Esophagus (tissue), 2 donors: ENCODE measurements at regions not wholly inside any gene's neighbourhood (a gene's known extent, or its start where the extent isn't known, plus 50 kb on each side); places are given as distances from the start of the nearest gene placed in this dataset.

Source experiments
- H3K27ac ChIP-seq, 2 donors: one replicate each; pipeline ENCODE4 v1.5.1; 2013; ENCODE audit warnings: low read depth in 2 of 2, mild to moderate bottlenecking in 2 of 2, inconsistent platforms in 1 of 2, low read length in 1 of 2, moderate library complexity in 1 of 2
- H3K27me3 ChIP-seq, 2 donors: one replicate each; pipeline ENCODE4 v1.6.1; 2013; ENCODE audit warnings: low read length in 2 of 2, control low read depth in 1 of 2, mild to moderate bottlenecking in 1 of 2; ENCODE audit not compliant: insufficient read depth in 2 of 2, control insufficient read depth in 1 of 2
- H3K36me3 ChIP-seq, 2 donors: one replicate each; pipeline ENCODE4 v1.6.1; 2013; ENCODE audit warnings: low read length in 1 of 2; ENCODE audit not compliant: control insufficient read depth in 2 of 2, insufficient read depth in 2 of 2
- H3K4me1 ChIP-seq, 2 donors: one replicate each; pipeline ENCODE4 v1.6.1; 2013; ENCODE audit warnings: low read length in 1 of 2; ENCODE audit not compliant: control insufficient read depth in 2 of 2, insufficient read depth in 2 of 2
- H3K4me3 ChIP-seq, 2 donors: one replicate each; pipeline ENCODE4 v1.5.1; 2013; ENCODE audit warnings: low read length in 2 of 2, mild to moderate bottlenecking in 2 of 2, low read depth in 1 of 2, moderate library complexity in 1 of 2
- H3K9me3 ChIP-seq, 2 donors: one replicate each; pipeline ENCODE4 v1.6.1; 2013; ENCODE audit warnings: mild to moderate bottlenecking in 2 of 2, low read depth in 1 of 2, low read length in 1 of 2, moderate library complexity in 1 of 2; ENCODE audit not compliant: control insufficient read depth in 2 of 2, insufficient read depth in 1 of 2
- WGBS, 2 donors: extraction: QIAGEN DNeasy Blood & Tissue Kit; methylation state at CpG; one replicate each; pipeline ENCODE4 v1.1.7; 2013; 5-methylcytosine and 5-hydroxymethylcytosine counted together
- donor health status: healthy with polysubstance abuse.
- donor health status: Bipolar disorder and iron deficiency.

GRCh38 chr17:77572851-77573250, 385.7 kb upstream of the TNRC6C start:
- no peaks in the 10 kb centered on the region for H3K4me1 ChIP-seq
- H3K36me3 ChIP-seq = no peaks in the 10 kb centered on the region
- H3K27ac ChIP-seq = no peak overlapping the region
- no peaks in the 10 kb centered on the region for H3K9me3 ChIP-seq
- peaks cover 0 to 6% of the 10 kb centered on the region in 2 donors for H3K27me3 ChIP-seq
- 72 to 83% methylated on average over 5 of the region's 5 CpGs for WGBS, 2 donors
- H3K4me3 ChIP-seq = no peak overlapping the region

GRCh38 chr17:77577491-77577890, 381.0 kb upstream of the TNRC6C start:
- peaks cover 0 to 3% of the 10 kb centered on the region in 2 donors for H3K27me3 ChIP-seq
- H3K27ac ChIP-seq = no peak overlapping the region
- H3K36me3 ChIP-seq = no peaks in the 10 kb centered on the region
- 84 to 90% methylated on average over 7 of the region's 7 CpGs for WGBS, 2 donors
- no peaks in the 10 kb centered on the region for H3K4me1 ChIP-seq
- H3K4me3 ChIP-seq = no peak overlapping the region
- peaks cover 0 to 4% of the 10 kb centered on the region in 2 donors for H3K9me3 ChIP-seq

GRCh38 chr17:77579131-77579530, 379.4 kb upstream of the TNRC6C start:
- H3K27ac ChIP-seq = no peak overlapping the region
- WGBS, 2 donors = 92 to 96% methylated on average over 9 of the region's 9 CpGs
- peaks cover 0 to 4% of the 10 kb centered on the region in 2 donors for H3K9me3 ChIP-seq
- H3K4me3 ChIP-seq = no peak overlapping the region
- no peaks in the 10 kb centered on the region for H3K36me3 ChIP-seq
- peaks cover 0 to 3% of the 10 kb centered on the region in 2 donors for H3K27me3 ChIP-seq
- no peaks in the 10 kb centered on the region for H3K4me1 ChIP-seq

GRCh38 chr17:77579682-77580081, 378.8 kb upstream of the TNRC6C start:
- WGBS, 2 donors = 51 to 63% methylated on average over 6 of the region's 6 CpGs
- Histone ChIP-seq H3K4me3 (no peak overlapping the region), H3K9me3 (peaks cover 0 to 4% of the 10 kb centered on the region in 2 donors), H3K4me1 (no peaks in the 10 kb centered on the region), H3K36me3 (no peaks in the 10 kb centered on the region), H3K27me3 (peaks cover 0 to 3% of the 10 kb centered on the region in 2 donors), H3K27ac (no peak overlapping the region)

- Histone ChIP-seq H3K4me3 (no peak overlapping the region), H3K36me3 (no peaks in the 10 kb centered on the region), H3K4me1 (no peaks in the 10 kb centered on the region), H3K9me3 (peaks cover 0 to 4% of the 10 kb centered on the region in 2 donors), H3K27me3 (peaks cover 0 to 3% of the 10 kb centered on the region in 2 donors), H3K27ac (no peak overlapping the region)
- WGBS, 2 donors = 68 to 70% methylated on average over 8 of the region's 8 CpGs
Measured at GRCh38 chr17:77580531-77581270, 377.8 kb upstream of the TNRC6C start.

GRCh38 chr17:77581480-77581879, 377.0 kb upstream of the TNRC6C start:
- Histone ChIP-seq H3K36me3 (no peaks in the 10 kb centered on the region), H3K4me1 (no peaks in the 10 kb centered on the region), H3K4me3 (no peak overlapping the region), H3K27me3 (peaks cover 0 to 3% of the 10 kb centered on the region in 2 donors), H3K27ac (no peak overlapping the region), H3K9me3 (peaks cover 0 to 4% of the 10 kb centered on the region in 2 donors)
- 36 to 48% methylated on average over 2 of the region's 2 CpGs for WGBS, 2 donors

GRCh38 chr17:77585142-77585860, 373.2 kb upstream of the TNRC6C start:
- Histone ChIP-seq H3K4me1 (no peaks in the 10 kb centered on the region), H3K36me3 (no peaks in the 10 kb centered on the region), H3K27ac (no peak overlapping the region), H3K9me3 (peaks cover 0 to 4% of the 10 kb centered on the region in 2 donors), H3K27me3 (no peaks in the 10 kb centered on the region), H3K4me3 (no peak overlapping the region)
- 84 to 88% methylated on average over 9 of the region's 9 CpGs for WGBS, 2 donors

- WGBS, 2 donors = 55 to 59% methylated on average over 16 of the region's 16 CpGs
- H3K27me3 ChIP-seq = no peaks in the 10 kb centered on the region
- no peak overlapping the region for H3K4me3 ChIP-seq
- no peaks in the 10 kb centered on the region for H3K9me3 ChIP-seq
- H3K27ac ChIP-seq = no peak overlapping the region
- no peaks in the 10 kb centered on the region for H3K4me1 ChIP-seq
- no peaks in the 10 kb centered on the region for H3K36me3 ChIP-seq
Measured at GRCh38 chr17:77590951-77591735, 367.4 kb upstream of the TNRC6C start.

GRCh38 chr17:77592106-77592865, 366.2 kb upstream of the TNRC6C start:
- WGBS, 2 donors = 65 to 70% methylated on average over 13 of the region's 13 CpGs
- Histone ChIP-seq H3K36me3 (no peaks in the 10 kb centered on the region), H3K9me3 (no peaks in the 10 kb centered on the region), H3K27ac (no peak overlapping the region), H3K4me3 (no peak overlapping the region), H3K4me1 (no peaks in the 10 kb centered on the region), H3K27me3 (no peaks in the 10 kb centered on the region)
